A673 (cell line): ENCODE measurements at regions not wholly inside any gene's neighbourhood (a gene's known extent, or its start where the extent isn't known, plus 50 kb on each side); places are given as distances from the start of the nearest gene placed in this dataset.

ENCODE experiments used
- EZH2 ChIP-seq: fragments of 200-600 bp; sonication (generic); IDR thresholded peaks from 2 replicates; pipeline ENCODE4 v1.6.1; 2017; ENCODE audit warnings: borderline replicate concordance, low read depth, mild to moderate bottlenecking, mixed read lengths, antibody characterized with exemption, low read length; ENCODE audit not compliant: poor library complexity, severe bottlenecking
- TF ChIP-seq, protein P1 (sequence below): fragments of 300-800, 200-600 bp; sonication (generic); conservative IDR thresholded peaks from 2 replicates; pipeline ENCODE4 v1.5.1; 2017; ENCODE audit warnings: low read depth, mild to moderate bottlenecking, antibody characterized with exemption, low read length, moderate library complexity, mixed read lengths

DNA sequence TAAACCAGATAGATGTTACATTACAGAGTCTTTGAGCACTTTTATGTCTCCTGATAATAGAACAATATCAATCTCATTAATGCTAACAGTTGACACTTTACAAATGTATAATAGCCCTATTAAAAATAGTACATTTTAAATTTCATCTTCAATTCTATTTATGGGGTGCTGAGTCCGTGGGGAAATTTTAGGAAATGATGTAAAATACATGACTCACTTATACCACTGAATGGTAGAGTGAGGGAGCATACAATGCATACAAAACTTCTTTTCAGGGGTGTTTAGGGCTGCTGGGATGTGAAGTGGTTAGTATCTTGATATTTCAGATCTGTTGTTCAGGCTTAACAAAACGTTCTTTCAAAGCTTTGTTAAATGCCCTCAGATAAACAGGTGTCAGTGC is 696.2 kb downstream of the TRAM1L1 start:
- TF ChIP-seq, protein P1, sequence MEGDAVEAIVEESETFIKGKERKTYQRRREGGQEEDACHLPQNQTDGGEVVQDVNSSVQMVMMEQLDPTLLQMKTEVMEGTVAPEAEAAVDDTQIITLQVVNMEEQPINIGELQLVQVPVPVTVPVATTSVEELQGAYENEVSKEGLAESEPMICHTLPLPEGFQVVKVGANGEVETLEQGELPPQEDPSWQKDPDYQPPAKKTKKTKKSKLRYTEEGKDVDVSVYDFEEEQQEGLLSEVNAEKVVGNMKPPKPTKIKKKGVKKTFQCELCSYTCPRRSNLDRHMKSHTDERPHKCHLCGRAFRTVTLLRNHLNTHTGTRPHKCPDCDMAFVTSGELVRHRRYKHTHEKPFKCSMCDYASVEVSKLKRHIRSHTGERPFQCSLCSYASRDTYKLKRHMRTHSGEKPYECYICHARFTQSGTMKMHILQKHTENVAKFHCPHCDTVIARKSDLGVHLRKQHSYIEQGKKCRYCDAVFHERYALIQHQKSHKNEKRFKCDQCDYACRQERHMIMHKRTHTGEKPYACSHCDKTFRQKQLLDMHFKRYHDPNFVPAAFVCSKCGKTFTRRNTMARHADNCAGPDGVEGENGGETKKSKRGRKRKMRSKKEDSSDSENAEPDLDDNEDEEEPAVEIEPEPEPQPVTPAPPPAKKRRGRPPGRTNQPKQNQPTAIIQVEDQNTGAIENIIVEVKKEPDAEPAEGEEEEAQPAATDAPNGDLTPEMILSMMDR = no peak
- TF ChIP-seq EZH2 = no peak
